ENCODE measurements at regions not wholly inside any gene's neighbourhood (a gene's known extent, or its start where the extent isn't known, plus 50 kb on each side); places are given as distances from the start of the nearest gene placed in this dataset.

DNA sequence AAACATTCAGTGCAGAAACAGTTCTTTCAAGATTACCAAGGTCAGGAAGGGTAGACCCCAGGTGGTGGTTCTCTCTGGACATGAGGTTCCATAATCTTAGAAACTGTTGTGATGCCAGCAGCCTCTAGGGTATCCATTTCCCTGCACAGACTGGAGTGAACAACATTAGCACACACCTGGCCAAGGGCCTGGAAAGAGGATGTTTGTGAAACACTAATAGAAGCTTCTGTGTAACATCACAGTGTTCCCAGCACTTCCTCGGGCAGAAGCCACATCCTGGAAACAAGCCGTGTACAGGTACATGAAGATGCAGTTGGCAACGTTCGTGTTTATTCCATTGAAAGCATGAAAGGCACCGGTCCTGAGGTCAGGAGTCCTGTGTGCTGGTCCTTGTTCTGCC lies 598.2 kb upstream of the KLF4 start:
- H3K4me2 ChIP-seq (ENCODE audit: low read length), result no peak overlapping the region
- no peaks in the 10 kb centered on the region for H3K27me3 ChIP-seq (ENCODE audit: insufficient read depth, low read length)
- no peak for FAIRE-seq
- no peak for DNase-seq (ENCODE audit: low read depth)
- no peak overlapping the region for H3K27ac ChIP-seq (ENCODE audit: low read depth, low read length)
- Mint-ChIP-seq H3K27me3 (ENCODE audit: low read depth, unreplicated experiment) (peaks cover 25% of the 10 kb centered on the region), H3K36me3 (ENCODE audit: low read depth, unreplicated experiment) (no peaks in the 10 kb centered on the region), H3K4me3 (ENCODE audit: unreplicated experiment) (no peak overlapping the region), H3K9me3 (ENCODE audit: unreplicated experiment) (peaks cover 5% of the 10 kb centered on the region), H3K27ac (ENCODE audit: unreplicated experiment) (no peak overlapping the region), H3K4me1 (ENCODE audit: low read depth, unreplicated experiment) (no peaks in the 10 kb centered on the region)
- no peaks in the 10 kb centered on the region for H3K79me2 ChIP-seq (ENCODE audit: insufficient read depth, low read length)
- no peaks in the 10 kb centered on the region for H3K36me3 ChIP-seq (ENCODE audit: insufficient read depth, low read length)
- H3K4me1 ChIP-seq (ENCODE audit: insufficient read depth, low read length), result no peaks in the 10 kb centered on the region
- no peak overlapping the region for H3K4me3 ChIP-seq (ENCODE audit: insufficient read depth, low read depth, low read length)
- no peaks in the 10 kb centered on the region for H4K20me1 ChIP-seq (ENCODE audit: insufficient read depth, low read length)
- TF ChIP-seq, protein P1, sequence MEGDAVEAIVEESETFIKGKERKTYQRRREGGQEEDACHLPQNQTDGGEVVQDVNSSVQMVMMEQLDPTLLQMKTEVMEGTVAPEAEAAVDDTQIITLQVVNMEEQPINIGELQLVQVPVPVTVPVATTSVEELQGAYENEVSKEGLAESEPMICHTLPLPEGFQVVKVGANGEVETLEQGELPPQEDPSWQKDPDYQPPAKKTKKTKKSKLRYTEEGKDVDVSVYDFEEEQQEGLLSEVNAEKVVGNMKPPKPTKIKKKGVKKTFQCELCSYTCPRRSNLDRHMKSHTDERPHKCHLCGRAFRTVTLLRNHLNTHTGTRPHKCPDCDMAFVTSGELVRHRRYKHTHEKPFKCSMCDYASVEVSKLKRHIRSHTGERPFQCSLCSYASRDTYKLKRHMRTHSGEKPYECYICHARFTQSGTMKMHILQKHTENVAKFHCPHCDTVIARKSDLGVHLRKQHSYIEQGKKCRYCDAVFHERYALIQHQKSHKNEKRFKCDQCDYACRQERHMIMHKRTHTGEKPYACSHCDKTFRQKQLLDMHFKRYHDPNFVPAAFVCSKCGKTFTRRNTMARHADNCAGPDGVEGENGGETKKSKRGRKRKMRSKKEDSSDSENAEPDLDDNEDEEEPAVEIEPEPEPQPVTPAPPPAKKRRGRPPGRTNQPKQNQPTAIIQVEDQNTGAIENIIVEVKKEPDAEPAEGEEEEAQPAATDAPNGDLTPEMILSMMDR (IDR thresholded peaks at IDR 0.05; ENCODE audit: insufficient read depth, low read depth, low read length), result no peak
- no peak for TF ChIP-seq EZH2 (IDR thresholded peaks at IDR 0.05; ENCODE audit: insufficient read depth, low read length)
- peaks cover 4% of the 10 kb centered on the region for H3K9me3 ChIP-seq (ENCODE audit: insufficient read depth, low read depth, low read length)
- no peak overlapping the region for H2AFZ ChIP-seq (ENCODE audit: low read depth, low read length)
- H3K9ac ChIP-seq (ENCODE audit: low read length), result no peak overlapping the region

DNA sequence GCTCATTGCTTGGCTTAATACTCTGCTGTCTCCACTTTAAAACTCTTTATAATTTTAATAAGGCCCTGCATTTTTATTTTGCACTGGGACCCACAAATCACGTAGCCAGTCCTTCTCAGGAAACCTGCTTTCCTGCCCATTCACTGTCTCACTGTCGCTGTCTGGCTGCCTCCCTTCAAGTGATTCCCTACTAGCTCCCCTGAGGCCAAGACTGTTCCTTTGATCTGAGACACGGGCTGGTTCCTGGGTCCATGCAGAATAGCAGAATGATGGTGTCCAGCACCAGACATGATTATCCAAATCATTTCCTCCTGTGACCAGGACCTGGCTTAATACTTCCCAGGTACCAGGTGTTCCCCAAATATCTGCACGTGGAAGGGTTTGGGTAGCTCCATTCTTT lies 597.1 kb upstream of the KLF4 start:
- DNase-seq (ENCODE audit: low read depth) (no peak), FAIRE-seq (no peak)
- Mint-ChIP-seq H3K9me3 (ENCODE audit: unreplicated experiment) (peaks cover 5% of the 10 kb centered on the region), H3K36me3 (ENCODE audit: low read depth, unreplicated experiment) (no peaks in the 10 kb centered on the region), H3K27ac (ENCODE audit: unreplicated experiment) (no peak overlapping the region), H3K27me3 (ENCODE audit: low read depth, unreplicated experiment) (peaks cover 35% of the 10 kb centered on the region), H3K4me1 (ENCODE audit: low read depth, unreplicated experiment) (no peaks in the 10 kb centered on the region), H3K4me3 (ENCODE audit: unreplicated experiment) (no peak overlapping the region)
- Histone ChIP-seq H3K27me3 (ENCODE audit: insufficient read depth, low read length) (peaks cover 2% of the 10 kb centered on the region), H3K4me1 (ENCODE audit: insufficient read depth, low read length) (no peaks in the 10 kb centered on the region), H3K9ac (ENCODE audit: low read length) (no peak overlapping the region), H3K4me3 (ENCODE audit: insufficient read depth, low read depth, low read length) (no peak overlapping the region), H2AFZ (ENCODE audit: low read depth, low read length) (no peak overlapping the region), H3K27ac (ENCODE audit: low read depth, low read length) (no peak overlapping the region), H3K79me2 (ENCODE audit: insufficient read depth, low read length) (no peaks in the 10 kb centered on the region), H3K4me2 (ENCODE audit: low read length) (no peak overlapping the region), H4K20me1 (ENCODE audit: insufficient read depth, low read length) (no peaks in the 10 kb centered on the region), H3K9me3 (ENCODE audit: insufficient read depth, low read depth, low read length) (peaks cover 4% of the 10 kb centered on the region), H3K36me3 (ENCODE audit: insufficient read depth, low read length) (no peaks in the 10 kb centered on the region)
- TF ChIP-seq, protein P1 (IDR thresholded peaks at IDR 0.05; ENCODE audit: insufficient read depth, low read depth, low read length), result no peak
- TF ChIP-seq EZH2 (IDR thresholded peaks at IDR 0.05; ENCODE audit: insufficient read depth, low read length), result no peak

DNA sequence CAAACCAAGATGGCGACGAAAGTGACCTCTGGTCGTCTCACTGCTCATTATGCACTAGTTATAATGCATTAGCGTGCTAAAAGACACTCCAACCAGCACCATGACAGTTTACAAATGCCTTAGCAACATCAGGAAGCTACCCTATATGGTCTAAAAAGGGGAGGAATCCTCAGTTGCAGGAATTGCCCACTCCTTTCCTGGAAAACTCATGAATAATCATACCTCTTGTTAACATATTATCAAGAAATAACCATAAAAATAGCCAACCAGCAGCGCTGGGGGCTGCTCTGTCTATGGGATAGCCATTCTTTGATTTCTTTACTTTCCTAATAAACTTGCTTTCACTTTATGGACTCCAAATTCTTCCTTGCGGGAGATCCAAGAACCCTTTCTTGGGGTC lies 595.7 kb upstream of the KLF4 start:
- Histone ChIP-seq H3K9ac (ENCODE audit: low read length) (no peak overlapping the region), H3K4me1 (ENCODE audit: insufficient read depth, low read length) (no peaks in the 10 kb centered on the region), H3K4me3 (ENCODE audit: insufficient read depth, low read depth, low read length) (no peak overlapping the region), H4K20me1 (ENCODE audit: insufficient read depth, low read length) (no peaks in the 10 kb centered on the region), H3K27ac (ENCODE audit: low read depth, low read length) (no peak overlapping the region), H2AFZ (ENCODE audit: low read depth, low read length) (no peak overlapping the region), H3K4me2 (ENCODE audit: low read length) (no peak overlapping the region), H3K27me3 (ENCODE audit: insufficient read depth, low read length) (peaks cover 3% of the 10 kb centered on the region), H3K36me3 (ENCODE audit: insufficient read depth, low read length) (no peaks in the 10 kb centered on the region), H3K9me3 (ENCODE audit: insufficient read depth, low read depth, low read length) (peaks cover 1% of the 10 kb centered on the region), H3K79me2 (ENCODE audit: insufficient read depth, low read length) (no peaks in the 10 kb centered on the region)
- Mint-ChIP-seq H3K27ac (ENCODE audit: unreplicated experiment) (no peak overlapping the region), H3K9me3 (ENCODE audit: unreplicated experiment) (peaks cover 6% of the 10 kb centered on the region), H3K27me3 (ENCODE audit: low read depth, unreplicated experiment) (peaks cover 41% of the 10 kb centered on the region), H3K4me3 (ENCODE audit: unreplicated experiment) (no peak overlapping the region), H3K4me1 (ENCODE audit: low read depth, unreplicated experiment) (no peaks in the 10 kb centered on the region), H3K36me3 (ENCODE audit: low read depth, unreplicated experiment) (no peaks in the 10 kb centered on the region)
- DNase-seq (ENCODE audit: low read depth) (no peak), FAIRE-seq (no peak)
- TF ChIP-seq, protein P1 (IDR thresholded peaks at IDR 0.05; ENCODE audit: insufficient read depth, low read depth, low read length), result no peak
- no peak for TF ChIP-seq EZH2 (IDR thresholded peaks at IDR 0.05; ENCODE audit: insufficient read depth, low read length)

Measured in astrocyte (in vitro differentiated cells and primary cell).